SH-SY5Y (cell line): ENCODE measurements at regions not wholly inside any gene's neighbourhood (a gene's known extent, or its start where the extent isn't known, plus 50 kb on each side); places are given as distances from the start of the nearest gene placed in this dataset.

ENCODE experiments used
- GATA2 ChIP-seq: IDR thresholded peaks from 2 replicates; pipeline ENCODE4 v1.6.1; 2011; ENCODE audit warnings: mild to moderate bottlenecking, low read depth, low read length
- GATA3 ChIP-seq: IDR thresholded peaks from 2 replicates; pipeline ENCODE4 v1.6.1; 2011; ENCODE audit warnings: low read depth, mild to moderate bottlenecking, low read length, moderate library complexity

GRCh38 chrX:38985945-38986344, 184.7 kb downstream of the MID1IP1 start:
- no peak for TF ChIP-seq GATA2
- TF ChIP-seq GATA3, result no peak
